A549 (cell line): ENCODE measurements at regions not wholly inside any gene's neighbourhood (a gene's known extent, or its start where the extent isn't known, plus 50 kb on each side); places are given as distances from the start of the nearest gene placed in this dataset.

Source experiments
- CHD2 ChIP-seq: fragments of 150-350 bp; IDR thresholded peaks from 2 replicates; pipeline ENCODE4 v1.6.1; 2014; ENCODE audit warnings: low read length; ENCODE audit not compliant: partially characterized antibody
- CTCF ChIP-seq: fragments of >200 bp; sonication (Bioruptor Twin); formaldehyde crosslinking; IDR thresholded peaks from 3 replicates; pipeline ENCODE4 v1.5.1; 2016
- HMGXB4 ChIP-seq: fragments of 250-450 bp; sonication (Bioruptor Pico); IDR thresholded peaks from 2 replicates; pipeline ENCODE4 v1.5.0; 2021; ENCODE audit warnings: mild to moderate bottlenecking, moderate library complexity, borderline replicate concordance
- JUN ChIP-seq, 2 experiments: fragments of >200 bp; sonication (Bioruptor Twin); formaldehyde crosslinking; IDR thresholded peaks; 2 replicates in 1 of 2; 3 replicates in 1 of 2; pipeline ENCODE4 v1.6.1; 2016 to 2017
- KDM1A ChIP-seq: fragments of 200-600 bp; sonication (generic); IDR thresholded peaks from 2 replicates; pipeline ENCODE4 v1.6.1; 2016; ENCODE audit warnings: low read depth, mild to moderate bottlenecking
- MYC ChIP-seq: IDR thresholded peaks from 2 replicates; pipeline ENCODE4 v1.6.1; 2012; ENCODE audit warnings: mild to moderate bottlenecking, inconsistent platforms, low read length, improper control_type of control experiment, borderline replicate concordance
- POLR2A ChIP-seq: IDR thresholded peaks from 2 replicates; pipeline ENCODE4 v1.6.1; 2012; ENCODE audit warnings: mild to moderate bottlenecking, low read length

DNA sequence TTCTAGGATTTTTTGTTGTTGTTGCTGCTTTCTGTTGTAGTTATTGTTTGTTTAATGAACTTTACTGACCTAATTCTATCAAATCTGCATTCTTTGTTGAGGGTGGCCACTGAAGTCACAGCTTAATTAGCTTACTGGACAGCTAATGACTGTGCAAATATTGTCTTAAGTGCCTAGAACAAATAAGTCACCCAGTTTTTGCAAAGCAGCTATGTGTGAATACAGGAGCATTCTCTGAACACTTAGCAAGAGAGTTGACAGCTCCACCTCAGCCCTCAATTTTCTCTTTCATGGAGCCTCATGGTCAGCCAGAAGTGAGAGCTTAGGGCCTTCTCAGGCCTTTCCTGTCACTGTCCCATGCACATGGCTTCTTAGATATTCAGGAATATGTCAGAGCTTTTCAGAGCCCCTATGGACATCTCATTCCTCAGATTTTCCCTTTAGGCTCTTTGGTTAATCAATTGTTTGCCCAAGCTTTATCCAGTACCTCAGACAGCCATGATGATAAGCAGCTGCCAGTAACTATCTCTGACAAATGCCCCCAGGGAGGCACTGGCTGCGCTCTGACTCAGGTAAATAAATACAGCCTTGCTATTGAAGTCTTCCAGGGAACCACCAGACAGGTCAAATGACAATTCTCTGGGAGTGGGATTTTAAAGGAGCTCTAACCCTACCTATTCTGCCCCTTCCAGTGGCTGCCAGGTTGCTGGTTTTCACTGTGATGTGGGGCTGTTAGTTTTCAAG is 241.4 kb upstream of the IL12B start:
- TF ChIP-seq MYC, result no peak
- no peak for TF ChIP-seq POLR2A
- TF ChIP-seq CTCF, result no peak
- TF ChIP-seq CHD2, result no peak
- no peak for TF ChIP-seq HMGXB4
- TF ChIP-seq KDM1A, result no peak
- TF ChIP-seq JUN (IDR thresholded peaks at IDR 0.05), result 0 out of 5 replicates have a peak, but pooled peaks have one; percentile 33 to 34
